K562 (cell line): ENCODE measurements at regions not wholly inside any gene's neighbourhood (a gene's known extent, or its start where the extent isn't known, plus 50 kb on each side); places are given as distances from the start of the nearest gene placed in this dataset.
A peak's percentile ranks its signal among the peaks of the same experiment; 100 is the strongest.

ENCODE experiments used
- C11orf30 ChIP-seq: fragments of 450-650 bp; IDR thresholded peaks from 2 replicates; pipeline ENCODE4 v1.6.1; 2016; ENCODE audit warnings: low read depth, mild to moderate bottlenecking
- EP400 ChIP-seq: fragments of 450-650 bp; IDR thresholded peaks from 2 replicates; pipeline ENCODE4 v1.6.1; 2017; ENCODE audit warnings: antibody characterized with exemption, mild to moderate bottlenecking, moderate library complexity
- MAFF ChIP-seq: IDR thresholded peaks from 2 replicates; pipeline ENCODE4 v1.6.1; 2012; ENCODE audit warnings: low read length, improper control_type of control experiment
- MAFK ChIP-seq: IDR thresholded peaks from 2 replicates; pipeline ENCODE4 v1.6.1; 2011; ENCODE audit warnings: low read length, improper control_type of control experiment
- MYC ChIP-seq, 2 experiments: fragments of 250-450 bp in 1 of 2; sonication (Bioruptor Pico) in 1 of 2; IDR thresholded peaks; 2 replicates each; pipeline versions ENCODE4 v1.5.1 to v1.6.1; 2012 to 2021; ENCODE audit warnings: low read depth in 2 of 2, borderline replicate concordance in 1 of 2, improper control_type of control experiment in 1 of 2, low read length in 1 of 2, mild to moderate bottlenecking in 1 of 2, moderate library complexity in 1 of 2
- NFRKB ChIP-seq: fragments of 450-650 bp; IDR thresholded peaks from 2 replicates; pipeline ENCODE4 v1.6.1; 2016; ENCODE audit warnings: low read depth
- PML ChIP-seq: IDR thresholded peaks from 2 replicates; pipeline ENCODE4 v1.6.1; 2012; ENCODE audit warnings: low read length, inconsistent platforms
- POLR2A ChIP-seq: fragments of 450-650 bp; conservative IDR thresholded peaks from 2 replicates; pipeline ENCODE4 v1.6.1; 2016
- POLR2AphosphoS5 ChIP-seq: IDR thresholded peaks from 2 replicates; pipeline ENCODE4 v1.6.1; 2011; ENCODE audit warnings: mild to moderate bottlenecking, low read depth, low read length, moderate library complexity; ENCODE audit not compliant: control insufficient read depth, insufficient read depth
- POLR2B ChIP-seq: fragments of 450-650 bp; IDR thresholded peaks from 2 replicates; pipeline ENCODE4 v1.6.1; 2018; ENCODE audit warnings: low read depth; ENCODE audit not compliant: partially characterized antibody
- POLR2H ChIP-seq: IDR thresholded peaks from 2 replicates; pipeline ENCODE4 v1.6.1; 2016; ENCODE audit warnings: missing genetic modification characterization, low read depth, mild to moderate bottlenecking, control low read depth, missing compliant biosample characterization, moderate library complexity
- SUPT5H ChIP-seq: fragments of 450-650 bp; IDR thresholded peaks from 2 replicates; pipeline ENCODE4 v1.6.1; 2016
- TAF1 ChIP-seq: IDR thresholded peaks from 2 replicates; pipeline ENCODE4 v1.6.1; 2011; ENCODE audit warnings: mild to moderate bottlenecking, low read length, moderate library complexity; ENCODE audit not compliant: insufficient read depth, control insufficient read depth, severe bottlenecking; ENCODE audit errors: extremely low read depth
- TAF7 ChIP-seq: fragments of 450-650 bp; IDR thresholded peaks from 2 replicates; pipeline ENCODE4 v1.6.1; 2016; ENCODE audit warnings: missing genetic modification characterization, missing compliant biosample characterization
- ZNF316 ChIP-seq: fragments of 450-650 bp; IDR thresholded peaks from 2 replicates; pipeline ENCODE4 v1.6.1; 2016
- TF ChIP-seq, protein P1 (sequence below): fragments of 450-650 bp; IDR thresholded peaks from 2 replicates; pipeline ENCODE4 v1.6.1; 2017; ENCODE audit warnings: antibody characterized with exemption, mild to moderate bottlenecking
- TF ChIP-seq, protein P2 (sequence below): fragments of 450-650 bp; conservative IDR thresholded peaks from 2 replicates; pipeline ENCODE4 v1.6.1; 2016; ENCODE audit warnings: missing genetic modification characterization, low read depth, mild to moderate bottlenecking, missing compliant biosample characterization, moderate library complexity
- TF ChIP-seq, protein P3 (sequence below): fragments of 200-800 bp; sonication (Bioruptor generic); IDR thresholded peaks from 2 replicates; pipeline ENCODE4 v1.6.1; 2017; ENCODE audit warnings: missing genetic modification characterization, missing compliant biosample characterization

DNA sequence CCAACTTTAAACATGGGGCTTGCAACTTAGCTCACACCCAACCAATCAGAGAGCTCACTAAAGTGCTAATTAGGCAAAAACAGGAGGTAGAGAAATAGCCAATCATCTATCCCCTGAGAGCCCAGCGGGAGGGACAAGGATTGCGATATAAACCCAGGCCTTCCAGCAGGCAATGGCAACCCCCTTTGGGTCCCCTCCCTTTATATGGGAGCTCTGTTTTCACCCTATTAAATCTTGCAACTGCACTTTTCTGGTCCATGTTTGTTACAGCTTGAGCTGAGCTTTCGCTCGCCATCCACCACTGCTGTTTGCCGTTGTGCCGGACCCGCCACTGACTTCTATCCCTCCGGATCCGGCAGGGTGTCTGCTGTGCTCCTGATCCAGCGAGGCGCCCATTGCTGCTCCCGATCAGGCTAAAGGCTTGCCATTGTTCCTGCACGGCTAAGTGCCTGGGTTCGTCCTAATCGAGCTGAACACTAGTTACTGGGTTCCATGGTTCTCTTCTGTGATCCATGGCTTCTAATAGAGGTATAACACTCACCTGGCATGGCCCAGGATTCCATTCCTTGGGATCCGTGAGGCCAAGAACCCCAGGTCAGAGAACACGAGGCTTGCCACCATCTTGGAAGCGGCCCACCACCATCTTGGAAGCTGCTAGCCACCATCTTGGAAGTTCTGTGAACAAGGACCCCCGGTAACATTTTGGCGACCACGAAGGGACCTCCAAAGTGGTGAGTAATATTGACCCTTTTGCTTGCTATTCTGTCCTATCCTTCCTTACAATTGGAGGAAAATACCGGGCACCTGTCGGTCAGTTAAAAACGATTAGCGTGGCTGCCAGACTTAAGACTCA is 161.3 kb upstream of the GCFC2 start (continued):
- TF ChIP-seq, protein P1, sequence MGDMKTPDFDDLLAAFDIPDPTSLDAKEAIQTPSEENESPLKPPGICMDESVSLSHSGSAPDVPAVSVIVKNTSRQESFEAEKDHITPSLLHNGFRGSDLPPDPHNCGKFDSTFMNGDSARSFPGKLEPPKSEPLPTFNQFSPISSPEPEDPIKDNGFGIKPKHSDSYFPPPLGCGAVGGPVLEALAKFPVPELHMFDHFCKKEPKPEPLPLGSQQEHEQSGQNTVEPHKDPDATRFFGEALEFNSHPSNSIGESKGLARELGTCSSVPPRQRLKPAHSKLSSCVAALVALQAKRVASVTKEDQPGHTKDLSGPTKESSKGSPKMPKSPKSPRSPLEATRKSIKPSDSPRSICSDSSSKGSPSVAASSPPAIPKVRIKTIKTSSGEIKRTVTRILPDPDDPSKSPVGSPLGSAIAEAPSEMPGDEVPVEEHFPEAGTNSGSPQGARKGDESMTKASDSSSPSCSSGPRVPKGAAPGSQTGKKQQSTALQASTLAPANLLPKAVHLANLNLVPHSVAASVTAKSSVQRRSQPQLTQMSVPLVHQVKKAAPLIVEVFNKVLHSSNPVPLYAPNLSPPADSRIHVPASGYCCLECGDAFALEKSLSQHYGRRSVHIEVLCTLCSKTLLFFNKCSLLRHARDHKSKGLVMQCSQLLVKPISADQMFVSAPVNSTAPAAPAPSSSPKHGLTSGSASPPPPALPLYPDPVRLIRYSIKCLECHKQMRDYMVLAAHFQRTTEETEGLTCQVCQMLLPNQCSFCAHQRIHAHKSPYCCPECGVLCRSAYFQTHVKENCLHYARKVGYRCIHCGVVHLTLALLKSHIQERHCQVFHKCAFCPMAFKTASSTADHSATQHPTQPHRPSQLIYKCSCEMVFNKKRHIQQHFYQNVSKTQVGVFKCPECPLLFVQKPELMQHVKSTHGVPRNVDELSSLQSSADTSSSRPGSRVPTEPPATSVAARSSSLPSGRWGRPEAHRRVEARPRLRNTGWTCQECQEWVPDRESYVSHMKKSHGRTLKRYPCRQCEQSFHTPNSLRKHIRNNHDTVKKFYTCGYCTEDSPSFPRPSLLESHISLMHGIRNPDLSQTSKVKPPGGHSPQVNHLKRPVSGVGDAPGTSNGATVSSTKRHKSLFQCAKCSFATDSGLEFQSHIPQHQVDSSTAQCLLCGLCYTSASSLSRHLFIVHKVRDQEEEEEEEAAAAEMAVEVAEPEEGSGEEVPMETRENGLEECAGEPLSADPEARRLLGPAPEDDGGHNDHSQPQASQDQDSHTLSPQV, result peak; percentile 56; the same call in 1 of the 2 replicates
- TF ChIP-seq NFRKB, result peak; percentile 97
- peak; percentile 91 for TF ChIP-seq TAF7 (tag)
- peak; percentile 78 for TF ChIP-seq MAFF
- TF ChIP-seq POLR2A, result peak; percentile 90
- TF ChIP-seq SUPT5H, result peak; percentile 65
- peak; percentile 84 for TF ChIP-seq MYC (IDR thresholded peaks at IDR 0.05; ENCODE audit: low read depth, low read length)
- peak; percentile 49; the same call in 1 of the 2 replicates for TF ChIP-seq MYC (CRISPR knock-in tag; IDR thresholded peaks at IDR 0.05; ENCODE audit: borderline replicate concordance, low read depth)
- peak; percentile 64 for TF ChIP-seq POLR2B
- TF ChIP-seq, protein P2, sequence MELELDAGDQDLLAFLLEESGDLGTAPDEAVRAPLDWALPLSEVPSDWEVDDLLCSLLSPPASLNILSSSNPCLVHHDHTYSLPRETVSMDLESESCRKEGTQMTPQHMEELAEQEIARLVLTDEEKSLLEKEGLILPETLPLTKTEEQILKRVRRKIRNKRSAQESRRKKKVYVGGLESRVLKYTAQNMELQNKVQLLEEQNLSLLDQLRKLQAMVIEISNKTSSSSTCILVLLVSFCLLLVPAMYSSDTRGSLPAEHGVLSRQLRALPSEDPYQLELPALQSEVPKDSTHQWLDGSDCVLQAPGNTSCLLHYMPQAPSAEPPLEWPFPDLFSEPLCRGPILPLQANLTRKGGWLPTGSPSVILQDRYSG (tag), result peak; percentile 86
- TF ChIP-seq PML, result peak; percentile 39; the same call in 1 of the 2 replicates
- peak; percentile 58; the same call in 1 of the 2 replicates for TF ChIP-seq POLR2AphosphoS5
- peak; percentile 71 for TF ChIP-seq MAFK
- TF ChIP-seq EP400, result peak; percentile 89
- TF ChIP-seq, protein P3, sequence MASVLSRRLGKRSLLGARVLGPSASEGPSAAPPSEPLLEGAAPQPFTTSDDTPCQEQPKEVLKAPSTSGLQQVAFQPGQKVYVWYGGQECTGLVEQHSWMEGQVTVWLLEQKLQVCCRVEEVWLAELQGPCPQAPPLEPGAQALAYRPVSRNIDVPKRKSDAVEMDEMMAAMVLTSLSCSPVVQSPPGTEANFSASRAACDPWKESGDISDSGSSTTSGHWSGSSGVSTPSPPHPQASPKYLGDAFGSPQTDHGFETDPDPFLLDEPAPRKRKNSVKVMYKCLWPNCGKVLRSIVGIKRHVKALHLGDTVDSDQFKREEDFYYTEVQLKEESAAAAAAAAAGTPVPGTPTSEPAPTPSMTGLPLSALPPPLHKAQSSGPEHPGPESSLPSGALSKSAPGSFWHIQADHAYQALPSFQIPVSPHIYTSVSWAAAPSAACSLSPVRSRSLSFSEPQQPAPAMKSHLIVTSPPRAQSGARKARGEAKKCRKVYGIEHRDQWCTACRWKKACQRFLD (CRISPR knock-in tag), result peak; percentile 61; the same call in 1 of the 2 replicates
- peak; percentile 94 for TF ChIP-seq POLR2H (tag)
- peak; percentile 96 for TF ChIP-seq C11orf30
- TF ChIP-seq TAF1, result peak; percentile 29
- TF ChIP-seq ZNF316, result peak; percentile 97
- TF ChIP-seq, all 486 proteins: peak for 41; not testable (repeated sequence) for 445
